ENCODE measurements at regions not wholly inside any gene's neighbourhood (a gene's known extent, or its start where the extent isn't known, plus 50 kb on each side); places are given as distances from the start of the nearest gene placed in this dataset.

GRCh38 chr5:98585661-98586310, 187.7 kb upstream of the RGMB start:
- H3K9me3 Mint-ChIP-seq = peaks cover 5% of the 10 kb centered on the region
- peaks cover 5% of the 10 kb centered on the region; the same call in 1 of the 2 replicates for H3K4me1 Mint-ChIP-seq
- H3K4me3 Mint-ChIP-seq = no peak overlapping the region
- peaks cover 5% of the 10 kb centered on the region for H3K36me3 Mint-ChIP-seq
- no peak for ATAC-seq
- POLR2A ChIA-PET = no interaction called here
- DNase-seq (ENCODE audit: low spot score) = no peak
- CTCF ChIA-PET = no interaction called here
- H3K27ac Mint-ChIP-seq = no peak overlapping the region
- TF ChIP-seq CREM (CRISPR knock-in tag; IDR thresholded peaks at IDR 0.05) = no peak
- no peak for TF ChIP-seq EMX1 (CRISPR knock-in tag; IDR thresholded peaks at IDR 0.05)
- TF ChIP-seq TEAD1 (CRISPR knock-in tag; IDR thresholded peaks at IDR 0.05) = no peak
- TF ChIP-seq FOXP4 (CRISPR knock-in tag; IDR thresholded peaks at IDR 0.05) = no peak
- TF ChIP-seq NFYB (CRISPR knock-in tag; conservative IDR thresholded peaks at IDR 0.05; ENCODE audit: low read depth) = no peak
- TF ChIP-seq, protein P1, sequence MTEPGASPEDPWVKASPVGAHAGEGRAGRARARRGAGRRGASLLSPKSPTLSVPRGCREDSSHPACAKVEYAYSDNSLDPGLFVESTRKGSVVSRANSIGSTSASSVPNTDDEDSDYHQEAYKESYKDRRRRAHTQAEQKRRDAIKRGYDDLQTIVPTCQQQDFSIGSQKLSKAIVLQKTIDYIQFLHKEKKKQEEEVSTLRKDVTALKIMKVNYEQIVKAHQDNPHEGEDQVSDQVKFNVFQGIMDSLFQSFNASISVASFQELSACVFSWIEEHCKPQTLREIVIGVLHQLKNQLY (CRISPR knock-in tag; IDR thresholded peaks at IDR 0.05) = no peak
- no peak for TF ChIP-seq HMGA2 (CRISPR knock-in tag; IDR thresholded peaks at IDR 0.05)
- H3K27me3 Mint-ChIP-seq (ENCODE audit: low read depth) = no peaks in the 10 kb centered on the region

- ChIA-PET POLR2A (no interaction called here), CTCF (no interaction called here)
- Mint-ChIP-seq H3K9me3 (peaks cover 5% of the 10 kb centered on the region), H3K4me1 (peaks cover 5% of the 10 kb centered on the region; the same call in 1 of the 2 replicates), H3K27me3 (ENCODE audit: low read depth) (no peaks in the 10 kb centered on the region), H3K27ac (no peak overlapping the region; the same call in 1 of the 2 replicates), H3K4me3 (no peak overlapping the region), H3K36me3 (peaks cover 8% of the 10 kb centered on the region)
- ATAC-seq (no peak), DNase-seq (ENCODE audit: low spot score) (no peak)
- TF ChIP-seq, protein P2, sequence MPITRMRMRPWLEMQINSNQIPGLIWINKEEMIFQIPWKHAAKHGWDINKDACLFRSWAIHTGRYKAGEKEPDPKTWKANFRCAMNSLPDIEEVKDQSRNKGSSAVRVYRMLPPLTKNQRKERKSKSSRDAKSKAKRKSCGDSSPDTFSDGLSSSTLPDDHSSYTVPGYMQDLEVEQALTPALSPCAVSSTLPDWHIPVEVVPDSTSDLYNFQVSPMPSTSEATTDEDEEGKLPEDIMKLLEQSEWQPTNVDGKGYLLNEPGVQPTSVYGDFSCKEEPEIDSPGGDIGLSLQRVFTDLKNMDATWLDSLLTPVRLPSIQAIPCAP (CRISPR knock-in tag; IDR thresholded peaks at IDR 0.05) = no peak
- TF ChIP-seq SOX15 (CRISPR knock-in tag; IDR thresholded peaks at IDR 0.05) (no peak), KAT7 (CRISPR knock-in tag; IDR thresholded peaks at IDR 0.05; ENCODE audit: borderline replicate concordance) (no peak), MXD4 (CRISPR knock-in tag; IDR thresholded peaks at IDR 0.05; ENCODE audit: borderline replicate concordance) (no peak), NR3C1 (CRISPR knock-in tag; conservative IDR thresholded peaks at IDR 0.05; ENCODE audit: low read depth) (no peak), ATF6 (CRISPR knock-in tag; IDR thresholded peaks at IDR 0.05) (no peak), ARID4B (CRISPR knock-in tag; IDR thresholded peaks at IDR 0.05; ENCODE audit: borderline replicate concordance) (no peak), NFYB (CRISPR knock-in tag; conservative IDR thresholded peaks at IDR 0.05; ENCODE audit: low read depth) (no peak), FOXP4 (CRISPR knock-in tag; IDR thresholded peaks at IDR 0.05) (no peak), SMAD4 (CRISPR knock-in tag; IDR thresholded peaks at IDR 0.05) (no peak), E2F5 (CRISPR knock-in tag; IDR thresholded peaks at IDR 0.05) (no peak), EMX1 (CRISPR knock-in tag; IDR thresholded peaks at IDR 0.05) (no peak), ZNF232 (CRISPR knock-in tag; IDR thresholded peaks at IDR 0.05) (no peak)
- TF ChIP-seq, protein P3, sequence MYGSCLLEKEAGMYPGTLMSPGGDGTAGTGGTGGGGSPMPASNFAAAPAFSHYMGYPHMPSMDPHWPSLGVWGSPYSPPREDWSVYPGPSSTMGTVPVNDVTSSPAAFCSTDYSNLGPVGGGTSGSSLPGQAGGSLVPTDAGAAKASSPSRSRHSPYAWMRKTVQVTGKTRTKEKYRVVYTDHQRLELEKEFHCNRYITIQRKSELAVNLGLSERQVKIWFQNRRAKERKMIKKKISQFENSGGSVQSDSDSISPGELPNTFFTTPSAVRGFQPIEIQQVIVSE (CRISPR knock-in tag; IDR thresholded peaks at IDR 0.05; ENCODE audit: borderline replicate concordance) = no peak
- TF ChIP-seq, protein P4, sequence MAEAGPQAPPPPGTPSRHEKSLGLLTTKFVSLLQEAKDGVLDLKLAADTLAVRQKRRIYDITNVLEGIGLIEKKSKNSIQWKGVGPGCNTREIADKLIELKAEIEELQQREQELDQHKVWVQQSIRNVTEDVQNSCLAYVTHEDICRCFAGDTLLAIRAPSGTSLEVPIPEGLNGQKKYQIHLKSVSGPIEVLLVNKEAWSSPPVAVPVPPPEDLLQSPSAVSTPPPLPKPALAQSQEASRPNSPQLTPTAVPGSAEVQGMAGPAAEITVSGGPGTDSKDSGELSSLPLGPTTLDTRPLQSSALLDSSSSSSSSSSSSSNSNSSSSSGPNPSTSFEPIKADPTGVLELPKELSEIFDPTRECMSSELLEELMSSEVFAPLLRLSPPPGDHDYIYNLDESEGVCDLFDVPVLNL (CRISPR knock-in tag; IDR thresholded peaks at IDR 0.05; ENCODE audit: borderline replicate concordance, low read depth) = no peak
Measured at GRCh38 chr5:98586581-98586980, 186.9 kb upstream of the RGMB start.

Measured in WTC11 (cell line).